MM.1S (cell line): ENCODE measurements at regions not wholly inside any gene's neighbourhood (a gene's known extent, or its start where the extent isn't known, plus 50 kb on each side); places are given as distances from the start of the nearest gene placed in this dataset.

Experiments
- CTCF ChIP-seq: fragments of 300-600 bp; sonication (generic); IDR thresholded peaks from 2 replicates; pipeline ENCODE4 v1.5.1; 2016; ENCODE audit warnings: antibody characterized with exemption, low read length, mixed read lengths
- EZH2 ChIP-seq: fragments of 300-600 bp; sonication (generic); optimal IDR thresholded peaks from 2 replicates; pipeline ENCODE3; 2017; ENCODE audit warnings: low read depth, mild to moderate bottlenecking, antibody characterized with exemption, low read length, mixed read lengths
- EZH2phosphoT487 ChIP-seq: fragments of 300-600 bp; sonication (generic); IDR thresholded peaks from 2 replicates; pipeline ENCODE4 v1.6.1; 2018; ENCODE audit warnings: antibody characterized with exemption, low read length

GRCh38 chr5:89253666-89254352, 370.8 kb upstream of the MEF2C start:
- no peak for TF ChIP-seq EZH2
- no peak for TF ChIP-seq CTCF
- TF ChIP-seq EZH2phosphoT487 = no peak
